H1 (cell line): ENCODE measurements at regions not wholly inside any gene's neighbourhood (a gene's known extent, or its start where the extent isn't known, plus 50 kb on each side); places are given as distances from the start of the nearest gene placed in this dataset.

Source experiments
- POLR2AphosphoS5 ChIP-seq: IDR thresholded peaks from 2 replicates; pipeline ENCODE4 v1.6.1; 2011; ENCODE audit warnings: low read depth, low read length

DNA sequence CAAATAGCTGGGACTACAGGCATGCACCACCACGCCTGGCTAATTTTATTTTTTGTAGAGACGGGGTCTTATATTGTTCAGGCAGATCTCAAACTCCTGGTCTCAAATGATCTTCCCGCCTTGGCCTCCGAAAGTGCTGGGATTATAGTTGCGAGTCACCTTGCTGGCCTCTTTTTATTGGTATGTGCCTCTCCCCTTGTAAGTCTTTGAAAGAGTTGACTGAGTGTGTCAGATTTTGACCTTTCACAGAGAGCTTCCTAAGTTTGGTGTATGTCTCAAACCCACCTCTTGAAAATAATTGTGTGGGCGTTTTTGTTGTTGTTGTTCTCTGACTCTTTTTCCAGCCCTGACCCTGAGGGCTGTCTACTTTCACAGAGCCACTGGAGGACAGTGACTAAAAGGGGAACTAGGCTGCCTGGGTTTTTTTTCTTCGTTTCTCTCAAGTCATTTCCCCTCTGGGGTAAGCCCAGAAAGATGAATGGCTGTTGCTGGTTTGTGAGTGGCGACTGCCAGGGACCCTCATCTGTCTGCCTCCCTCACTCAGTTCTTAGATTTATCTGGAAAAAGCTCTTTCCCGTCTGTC is 262.8 kb downstream of the ZEB1 start (continued):
- TF ChIP-seq POLR2AphosphoS5: no peak
